GM12878 (cell line): ENCODE measurements at regions not wholly inside any gene's neighbourhood (a gene's known extent, or its start where the extent isn't known, plus 50 kb on each side); places are given as distances from the start of the nearest gene placed in this dataset.

Source experiments
- EZH2 ChIP-seq: IDR thresholded peaks from 2 replicates; pipeline ENCODE4 v1.6.1; 2012; ENCODE audit warnings: low read depth, mild to moderate bottlenecking, control low read depth, inconsistent platforms, low read length, borderline replicate concordance; ENCODE audit not compliant: control insufficient read depth
- ZNF687 ChIP-seq: fragments of 450-650 bp; IDR thresholded peaks from 2 replicates; pipeline ENCODE4 v1.6.1; 2017; ENCODE audit warnings: mild to moderate bottlenecking, moderate library complexity

- TF ChIP-seq EZH2 (no peak), ZNF687 (no peak)
These were observed 106.6 kb upstream of the TNRC6C start for GRCh38 chr17:77851921-77852320.
